Trophoblast cell (in vitro differentiated cells and primary cell): ENCODE measurements at regions not wholly inside any gene's neighbourhood (a gene's known extent, or its start where the extent isn't known, plus 50 kb on each side); places are given as distances from the start of the nearest gene placed in this dataset.

ENCODE experiments used
- DNase-seq, 2 donors: peaks; one replicate each; pipeline ENCODE4 v3.0.0-alpha.2; 2016
- H2AFZ ChIP-seq: 2 replicates; pipeline ENCODE4 v1.6.1; 2013; ENCODE audit warnings: low read length, moderate library complexity, mild to moderate bottlenecking; ENCODE audit not compliant: insufficient read depth, poor library complexity
- H2AK5ac ChIP-seq: 2 replicates; pipeline ENCODE4 v1.6.1; 2013; ENCODE audit warnings: mild to moderate bottlenecking, low read length
- H2BK120ac ChIP-seq: 2 replicates; pipeline ENCODE4 v1.6.1; 2013; ENCODE audit warnings: low read length, mild to moderate bottlenecking, moderate library complexity; ENCODE audit not compliant: insufficient read depth, poor library complexity
- H2BK12ac ChIP-seq: 2 replicates; pipeline ENCODE4 v1.6.1; 2013; ENCODE audit warnings: mild to moderate bottlenecking, low read length, moderate library complexity
- H2BK5ac ChIP-seq: 2 replicates; pipeline ENCODE4 v1.6.1; 2013; ENCODE audit warnings: low read length, low read depth, moderate library complexity, mild to moderate bottlenecking; ENCODE audit not compliant: poor library complexity
- H3K14ac ChIP-seq: 2 replicates; pipeline ENCODE4 v1.6.1; 2013; ENCODE audit warnings: mild to moderate bottlenecking, low read length
- H3K18ac ChIP-seq: 2 replicates; pipeline ENCODE4 v1.6.1; 2013; ENCODE audit warnings: mild to moderate bottlenecking, low read length
- H3K23ac ChIP-seq: 2 replicates; pipeline ENCODE4 v1.6.1; 2013; ENCODE audit warnings: low read length
- H3K27ac ChIP-seq: 2 replicates; pipeline ENCODE4 v1.5.1; 2013; ENCODE audit warnings: low read depth, mild to moderate bottlenecking, inconsistent platforms, low read length, moderate library complexity
- H3K27me3 ChIP-seq: 2 replicates; pipeline ENCODE4 v1.6.1; 2013; ENCODE audit warnings: inconsistent platforms, mild to moderate bottlenecking, low read length, moderate library complexity; ENCODE audit not compliant: insufficient read depth
- H3K36me3 ChIP-seq, 2 experiments: 1 replicate in 1 of 2; 2 replicates in 1 of 2; pipeline ENCODE4 v1.6.1; 2013; ENCODE audit warnings: low read length in 2 of 2, mild to moderate bottlenecking in 2 of 2, moderate library complexity in 1 of 2; ENCODE audit not compliant: insufficient read depth in 2 of 2, control insufficient read depth in 1 of 2
- H3K4ac ChIP-seq: 2 replicates; pipeline ENCODE4 v1.6.1; 2013; ENCODE audit warnings: low read depth, mild to moderate bottlenecking, low read length, moderate library complexity
- H3K4me1 ChIP-seq, 2 experiments: 1 replicate in 1 of 2; 2 replicates in 1 of 2; pipeline ENCODE4 v1.6.1; 2013; ENCODE audit warnings: low read length in 2 of 2, mild to moderate bottlenecking in 2 of 2, moderate library complexity in 1 of 2; ENCODE audit not compliant: insufficient read depth in 2 of 2, control insufficient read depth in 1 of 2
- H3K4me2 ChIP-seq: 2 replicates; pipeline ENCODE4 v1.6.1; 2013; ENCODE audit warnings: inconsistent platforms, mild to moderate bottlenecking, low read length, moderate library complexity
- H3K4me3 ChIP-seq: 2 replicates; pipeline ENCODE4 v1.5.1; 2013; ENCODE audit warnings: mild to moderate bottlenecking, low read depth, low read length, inconsistent platforms
- H3K79me1 ChIP-seq: one replicate; pipeline ENCODE4 v1.6.1; 2013; ENCODE audit warnings: low read length
- H3K79me2 ChIP-seq: 2 replicates; pipeline ENCODE4 v1.6.1; 2013; ENCODE audit warnings: low read length, mild to moderate bottlenecking; ENCODE audit not compliant: control insufficient read depth, insufficient read depth, poor library complexity
- H3K9ac ChIP-seq: 2 replicates; pipeline ENCODE4 v1.6.1; 2013; ENCODE audit warnings: mild to moderate bottlenecking, low read length
- H3K9me3 ChIP-seq: 2 replicates; pipeline ENCODE4 v1.6.1; 2013; ENCODE audit warnings: low read depth, mild to moderate bottlenecking, control low read depth, inconsistent platforms, low read length; ENCODE audit not compliant: insufficient read depth
- H4K12ac ChIP-seq: 2 replicates; pipeline ENCODE4 v1.6.1; 2013; ENCODE audit warnings: low read depth, mild to moderate bottlenecking, low read length, moderate library complexity
- H4K8ac ChIP-seq: 2 replicates; pipeline ENCODE4 v1.6.1; 2013; ENCODE audit warnings: low read depth, mild to moderate bottlenecking, low read length, moderate library complexity
- H4K91ac ChIP-seq: one replicate; pipeline ENCODE4 v1.6.1; 2013; ENCODE audit warnings: low read depth, mild to moderate bottlenecking, low read length, moderate library complexity
- WGBS: extraction: QIAGEN DNeasy Blood & Tissue Kit; methylation state at CpG from one replicate; pipeline ENCODE4 v1.1.7; 2013; ENCODE audit warnings: missing lambda C conversion rate; ENCODE audit not compliant: insufficient read length, insufficient coverage; ENCODE audit errors: extremely low coverage; 5-methylcytosine and 5-hydroxymethylcytosine counted together

DNA sequence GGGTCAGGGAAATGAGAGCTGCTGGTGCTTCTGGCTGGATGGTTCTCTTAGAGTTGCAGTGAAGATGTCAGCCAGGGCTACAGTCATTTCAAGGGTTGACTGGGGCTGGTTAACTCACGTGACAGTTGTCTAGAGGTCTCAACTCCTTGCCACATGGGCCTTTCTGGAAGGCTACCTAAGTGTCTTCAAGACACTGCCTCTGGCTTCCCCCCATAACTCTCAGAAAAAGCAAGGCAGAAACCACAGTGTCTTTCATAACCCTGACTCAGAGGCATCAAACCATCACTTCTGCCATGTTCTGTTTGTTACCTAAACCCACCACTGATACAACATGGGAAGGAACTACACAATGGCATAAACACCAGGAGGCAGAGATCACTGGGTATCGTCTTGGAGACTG is 828.9 kb downstream of the EPHA4 start:
- Histone ChIP-seq H3K9me3 (no peaks in the 10 kb centered on the region), H3K18ac (no peak overlapping the region), H3K23ac (no peak overlapping the region), H3K4me1 (no peaks in the 10 kb centered on the region), H4K12ac (no peak overlapping the region), H3K9ac (peak overlapping the region; percentile 13), H3K14ac (no peak overlapping the region), H3K4me2 (no peak overlapping the region), H2BK120ac (no peak overlapping the region), H2BK12ac (no peak overlapping the region), H2AFZ (no peak overlapping the region), H2AK5ac (no peak overlapping the region), H3K27me3 (no peaks in the 10 kb centered on the region), H2BK5ac (no peak overlapping the region), H3K27ac (no peak overlapping the region), H4K8ac (no peak overlapping the region), H3K36me3 (no peaks in the 10 kb centered on the region), H4K91ac (no peak overlapping the region), H3K4me3 (no peak overlapping the region), H3K79me2 (no peaks in the 10 kb centered on the region), H3K79me1 (no peaks in the 10 kb centered on the region), H3K4ac (no peak overlapping the region)
- no CpG with 5 or more reads among the region's 2 CpGs for WGBS
- DNase-seq = no peak

DNA sequence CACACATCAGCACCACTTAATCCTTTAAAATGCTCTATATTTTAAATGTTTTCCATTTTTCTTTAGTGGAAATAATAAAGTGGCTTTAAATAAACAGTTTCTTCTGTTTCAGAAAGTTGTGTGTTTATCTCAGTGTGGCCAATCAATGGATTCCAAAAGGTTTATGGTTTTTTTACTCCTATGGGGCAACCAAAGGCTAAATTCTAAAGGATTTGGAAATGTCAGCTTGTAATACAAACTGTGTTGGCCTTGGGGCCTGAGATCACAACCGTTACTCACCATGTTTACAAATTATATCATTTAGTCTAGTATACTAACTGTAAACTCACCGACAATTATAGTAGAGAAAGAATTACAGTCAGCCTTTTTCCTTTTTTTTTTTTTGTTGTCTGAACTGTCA is 827.2 kb downstream of the EPHA4 start:
- Histone ChIP-seq H3K4me1 (no peaks in the 10 kb centered on the region), H3K36me3 (no peaks in the 10 kb centered on the region), H3K79me2 (no peaks in the 10 kb centered on the region), H2AFZ (no peak overlapping the region), H4K12ac (no peak overlapping the region), H3K14ac (no peak overlapping the region), H3K4ac (no peak overlapping the region), H3K79me1 (no peaks in the 10 kb centered on the region), H3K4me2 (no peak overlapping the region), H2AK5ac (no peak overlapping the region), H3K9me3 (no peaks in the 10 kb centered on the region), H2BK120ac (no peak overlapping the region), H3K9ac (no peak overlapping the region), H3K23ac (no peak overlapping the region), H3K27ac (no peak overlapping the region), H4K91ac (no peak overlapping the region), H3K4me3 (no peak overlapping the region), H2BK12ac (no peak overlapping the region), H3K18ac (no peak overlapping the region), H4K8ac (no peak overlapping the region), H3K27me3 (no peaks in the 10 kb centered on the region), H2BK5ac (no peak overlapping the region)
- no peak for DNase-seq
- WGBS = no CpG with 5 or more reads among the region's 2 CpGs

GRCh38 chr2:220745682-220746081 is 826.4 kb downstream of the EPHA4 start:
- H3K27ac ChIP-seq = no peak overlapping the region
- no peaks in the 10 kb centered on the region for H3K27me3 ChIP-seq
- H4K8ac ChIP-seq = no peak overlapping the region
- no peak overlapping the region for H2AK5ac ChIP-seq
- WGBS = no CpG with 5 or more reads among the region's 8 CpGs
- H3K4me3 ChIP-seq = no peak overlapping the region
- no peak overlapping the region for H2BK120ac ChIP-seq
- H3K36me3 ChIP-seq = no peaks in the 10 kb centered on the region
- H3K9me3 ChIP-seq = no peaks in the 10 kb centered on the region
- H2AFZ ChIP-seq = no peak overlapping the region
- H3K14ac ChIP-seq = no peak overlapping the region
- no peak overlapping the region for H2BK12ac ChIP-seq
- no peak overlapping the region for H3K4ac ChIP-seq
- no peak overlapping the region for H3K9ac ChIP-seq
- no peak overlapping the region for H2BK5ac ChIP-seq
- no peaks in the 10 kb centered on the region for H3K4me1 ChIP-seq
- no peaks in the 10 kb centered on the region for H3K79me1 ChIP-seq
- no peak overlapping the region for H3K4me2 ChIP-seq
- no peak overlapping the region for H4K12ac ChIP-seq
- H4K91ac ChIP-seq = no peak overlapping the region
- H3K23ac ChIP-seq = no peak overlapping the region
- no peak overlapping the region for H3K18ac ChIP-seq
- DNase-seq = no peak
- H3K79me2 ChIP-seq = no peaks in the 10 kb centered on the region

GRCh38 chr2:220747736-220748135 is 824.4 kb downstream of the EPHA4 start:
- H3K4me2 ChIP-seq = no peak overlapping the region
- no peaks in the 10 kb centered on the region for H3K36me3 ChIP-seq
- H2AK5ac ChIP-seq = no peak overlapping the region
- H2BK5ac ChIP-seq = no peak overlapping the region
- H4K12ac ChIP-seq = no peak overlapping the region
- no peak overlapping the region for H2AFZ ChIP-seq
- H3K79me1 ChIP-seq = no peaks in the 10 kb centered on the region
- no peak overlapping the region for H2BK12ac ChIP-seq
- no peaks in the 10 kb centered on the region for H3K4me1 ChIP-seq
- no peak overlapping the region for H4K8ac ChIP-seq
- no peaks in the 10 kb centered on the region for H3K27me3 ChIP-seq
- H3K23ac ChIP-seq = no peak overlapping the region
- no peak overlapping the region for H3K18ac ChIP-seq
- no peak overlapping the region for H4K91ac ChIP-seq
- H3K14ac ChIP-seq = no peak overlapping the region
- no peak overlapping the region for H3K4me3 ChIP-seq
- DNase-seq = no peak
- no peak overlapping the region for H3K9ac ChIP-seq
- no peak overlapping the region for H3K27ac ChIP-seq
- H2BK120ac ChIP-seq = no peak overlapping the region
- H3K9me3 ChIP-seq = no peaks in the 10 kb centered on the region
- no peak overlapping the region for H3K4ac ChIP-seq
- H3K79me2 ChIP-seq = no peaks in the 10 kb centered on the region
- no CpG with 5 or more reads among the region's 1 CpG for WGBS
